ENCODE measurements at regions not wholly inside any gene's neighbourhood (a gene's known extent, or its start where the extent isn't known, plus 50 kb on each side); places are given as distances from the start of the nearest gene placed in this dataset.

GRCh38 chr1:245091818-245092637 lies 62.8 kb upstream of the KIF26B start:
- H3K27ac ChIP-seq (ENCODE audit: low read depth, low read length), result no peak overlapping the region
- H3K9me3 Mint-ChIP-seq, result peaks cover 0 to 2% (median 0%) of the 10 kb centered on the region in 5 donors
- no peaks in the 10 kb centered on the region for H3K4me1 Mint-ChIP-seq
- CTCF ChIA-PET, result no interaction called here
- H3K27ac Mint-ChIP-seq, result no peak overlapping the region
- no peak overlapping the region for H3K4me3 Mint-ChIP-seq
- no peak overlapping the region for H3K4me3 ChIP-seq (ENCODE audit: low read length)
- H3K36me3 ChIP-seq (ENCODE audit: insufficient read depth, low read length), result no peaks in the 10 kb centered on the region
- H3K9me3 ChIP-seq (ENCODE audit: low read length), result no peaks in the 10 kb centered on the region
- POLR2A ChIA-PET, result no interaction called here
- H3K27me3 ChIP-seq (ENCODE audit: insufficient read depth, low read length, poor library complexity, severe bottlenecking), result no peaks in the 10 kb centered on the region
- no peaks in the 10 kb centered on the region for H3K36me3 Mint-ChIP-seq
- DNase-seq, result no peak
- no peaks in the 10 kb centered on the region for H3K4me1 ChIP-seq (ENCODE audit: insufficient read depth, low read length)
- no peaks in the 10 kb centered on the region for H3K27me3 Mint-ChIP-seq

GRCh38 chr1:245091171-245091621 lies 63.6 kb upstream of the KIF26B start:
- no peak for DNase-seq
- Mint-ChIP-seq H3K4me3 (no peak overlapping the region), H3K36me3 (no peaks in the 10 kb centered on the region), H3K27ac (no peak overlapping the region), H3K27me3 (no peaks in the 10 kb centered on the region), H3K9me3 (peaks cover 0 to 2% (median 0%) of the 10 kb centered on the region in 5 donors), H3K4me1 (no peaks in the 10 kb centered on the region)
- POLR2A ChIA-PET, result no interaction called here
- CTCF ChIA-PET, result no interaction called here
- no peaks in the 10 kb centered on the region for H3K27me3 ChIP-seq (ENCODE audit: insufficient read depth, low read length, poor library complexity, severe bottlenecking)
- no peaks in the 10 kb centered on the region for H3K4me1 ChIP-seq (ENCODE audit: insufficient read depth, low read length)
- H3K9me3 ChIP-seq (ENCODE audit: low read length), result no peaks in the 10 kb centered on the region
- no peaks in the 10 kb centered on the region for H3K36me3 ChIP-seq (ENCODE audit: insufficient read depth, low read length)
- no peak overlapping the region for H3K4me3 ChIP-seq (ENCODE audit: low read length)
- no peak overlapping the region for H3K27ac ChIP-seq (ENCODE audit: low read depth, low read length)

DNA sequence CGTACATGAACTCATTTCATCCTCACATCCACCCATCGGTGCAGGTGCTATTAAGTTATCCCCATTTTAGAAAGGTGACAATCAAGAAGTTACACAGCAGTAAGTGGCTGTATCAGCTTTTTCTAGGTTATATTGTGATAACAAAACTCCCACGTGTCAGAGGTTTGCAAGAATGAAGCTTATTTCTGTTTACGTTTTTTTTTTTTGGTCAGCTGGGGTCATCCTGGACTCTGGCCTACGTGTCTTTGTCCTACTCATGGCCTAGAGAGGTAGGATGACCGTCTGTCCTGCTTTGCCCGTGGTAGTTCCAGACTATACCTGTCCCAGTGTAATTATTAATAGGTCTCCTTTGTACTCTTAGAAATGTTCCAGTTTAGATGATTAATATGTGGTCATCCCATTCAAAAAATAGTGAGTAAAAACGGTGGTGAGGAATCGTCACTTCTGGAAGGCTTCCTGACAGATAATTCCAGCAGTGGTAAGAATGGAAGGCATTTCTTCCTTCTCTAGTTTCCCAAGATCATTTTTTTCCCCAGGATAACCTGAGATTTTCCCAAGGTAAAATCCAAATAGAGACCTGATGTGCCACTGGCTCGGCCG lies 64.2 kb upstream of the KIF26B start:
- H3K36me3 ChIP-seq (ENCODE audit: insufficient read depth, low read length), result no peaks in the 10 kb centered on the region
- DNase-seq, result no peak
- H3K4me1 Mint-ChIP-seq, result no peaks in the 10 kb centered on the region
- no peaks in the 10 kb centered on the region for H3K4me1 ChIP-seq (ENCODE audit: insufficient read depth, low read length)
- POLR2A ChIA-PET, result no interaction called here
- H3K27ac Mint-ChIP-seq, result no peak overlapping the region
- no peaks in the 10 kb centered on the region for H3K9me3 ChIP-seq (ENCODE audit: low read length)
- H3K27me3 Mint-ChIP-seq, result no peaks in the 10 kb centered on the region
- no peak overlapping the region for H3K4me3 ChIP-seq (ENCODE audit: low read length)
- no peak overlapping the region for H3K4me3 Mint-ChIP-seq
- CTCF ChIA-PET, result no interaction called here
- no peaks in the 10 kb centered on the region for H3K27me3 ChIP-seq (ENCODE audit: insufficient read depth, low read length, poor library complexity, severe bottlenecking)
- peaks cover 0 to 2% (median 0%) of the 10 kb centered on the region in 5 donors for H3K9me3 Mint-ChIP-seq
- no peaks in the 10 kb centered on the region for H3K36me3 Mint-ChIP-seq
- H3K27ac ChIP-seq (ENCODE audit: low read depth, low read length), result no peak overlapping the region

- no peaks in the 10 kb centered on the region for H3K36me3 Mint-ChIP-seq
- ChIA-PET POLR2A (interaction anchor here (0.6 kb wide), 1 partner anchor 44 kb away, joined by 9 read pairs; no protein-coding TSS in a partner anchor), CTCF (no interaction called here)
- no peaks in the 10 kb centered on the region for H3K27me3 Mint-ChIP-seq
- H3K9me3 Mint-ChIP-seq, result no peaks in the 10 kb centered on the region
- H3K27ac Mint-ChIP-seq, result no peak overlapping the region
- Histone ChIP-seq H3K27ac (ENCODE audit: low read depth, low read length) (no peak overlapping the region), H3K4me3 (ENCODE audit: low read length) (no peak overlapping the region), H3K4me1 (ENCODE audit: insufficient read depth, low read length) (no peaks in the 10 kb centered on the region), H3K27me3 (ENCODE audit: insufficient read depth, low read length, poor library complexity, severe bottlenecking) (no peaks in the 10 kb centered on the region), H3K9me3 (ENCODE audit: low read length) (no peaks in the 10 kb centered on the region), H3K36me3 (ENCODE audit: insufficient read depth, low read length) (no peaks in the 10 kb centered on the region)
- H3K4me3 Mint-ChIP-seq, result no peak overlapping the region
- no peaks in the 10 kb centered on the region for H3K4me1 Mint-ChIP-seq
- DNase-seq, result no peak
Measured at GRCh38 chr1:245087723-245088122, 67.1 kb upstream of the KIF26B start.

DNA sequence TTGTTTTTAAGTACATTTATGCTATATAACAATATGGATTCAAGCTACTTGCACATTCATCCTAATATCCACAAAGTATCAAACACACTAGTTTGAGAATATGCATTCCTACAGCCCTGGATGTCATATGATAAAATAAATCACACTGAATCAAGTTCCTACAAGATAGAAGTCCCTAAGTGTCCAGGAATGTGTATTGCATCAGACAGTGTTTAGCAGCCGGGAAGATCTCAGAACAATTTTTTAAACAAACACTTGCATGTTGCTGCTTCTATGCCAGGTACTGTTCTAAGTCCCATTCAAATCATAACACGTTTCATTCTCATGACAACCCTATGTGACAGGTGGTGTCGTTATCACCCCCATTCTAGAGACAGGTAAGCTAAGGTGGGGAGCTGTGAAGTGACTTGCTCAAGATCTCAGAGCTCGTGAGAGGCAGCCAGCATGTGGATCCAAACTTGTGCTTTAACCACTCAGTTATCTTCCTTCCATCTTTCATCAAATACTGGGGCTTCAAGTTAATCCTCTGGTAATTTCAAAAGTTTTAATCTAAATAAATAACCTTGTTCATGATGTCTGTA lies 68.3 kb upstream of the KIF26B start:
- Mint-ChIP-seq H3K9me3 (no peaks in the 10 kb centered on the region), H3K36me3 (no peaks in the 10 kb centered on the region), H3K4me3 (no peak overlapping the region), H3K27me3 (no peaks in the 10 kb centered on the region), H3K27ac (peak overlapping the region in 1 of 8 donors; percentile 8), H3K4me1 (no peaks in the 10 kb centered on the region)
- H3K27ac ChIP-seq (ENCODE audit: low read depth, low read length), result no peak overlapping the region
- H3K9me3 ChIP-seq (ENCODE audit: low read length), result no peaks in the 10 kb centered on the region
- no peak for DNase-seq
- H3K4me1 ChIP-seq (ENCODE audit: insufficient read depth, low read length), result no peaks in the 10 kb centered on the region
- CTCF ChIA-PET, result interaction anchor here (0.6 to 1.0 kb wide), 2 partner anchors 13 to 89 kb away, joined by 3 read pairs; no protein-coding TSS in a partner anchor
- H3K4me3 ChIP-seq (ENCODE audit: low read length), result no peak overlapping the region
- H3K36me3 ChIP-seq (ENCODE audit: insufficient read depth, low read length), result no peaks in the 10 kb centered on the region
- H3K27me3 ChIP-seq (ENCODE audit: insufficient read depth, low read length, poor library complexity, severe bottlenecking), result no peaks in the 10 kb centered on the region
- POLR2A ChIA-PET, result no interaction called here

- Mint-ChIP-seq H3K4me1 (no peaks in the 10 kb centered on the region), H3K4me3 (no peak overlapping the region), H3K36me3 (no peaks in the 10 kb centered on the region), H3K27me3 (no peaks in the 10 kb centered on the region), H3K27ac (no peak overlapping the region), H3K9me3 (no peaks in the 10 kb centered on the region)
- ChIA-PET CTCF (interaction anchor here (0.6 kb wide), 1 partner anchor 88 kb away, joined by 3 read pairs; no protein-coding TSS in a partner anchor), POLR2A (no interaction called here)
- no peak overlapping the region for H3K4me3 ChIP-seq (ENCODE audit: low read length)
- H3K9me3 ChIP-seq (ENCODE audit: low read length), result no peaks in the 10 kb centered on the region
- DNase-seq, result no peak
- no peak overlapping the region for H3K27ac ChIP-seq (ENCODE audit: low read depth, low read length)
- no peaks in the 10 kb centered on the region for H3K4me1 ChIP-seq (ENCODE audit: insufficient read depth, low read length)
- no peaks in the 10 kb centered on the region for H3K27me3 ChIP-seq (ENCODE audit: insufficient read depth, low read length, poor library complexity, severe bottlenecking)
- no peaks in the 10 kb centered on the region for H3K36me3 ChIP-seq (ENCODE audit: insufficient read depth, low read length)
Measured at GRCh38 chr1:245085508-245086095, 69.2 kb upstream of the KIF26B start.

DNA sequence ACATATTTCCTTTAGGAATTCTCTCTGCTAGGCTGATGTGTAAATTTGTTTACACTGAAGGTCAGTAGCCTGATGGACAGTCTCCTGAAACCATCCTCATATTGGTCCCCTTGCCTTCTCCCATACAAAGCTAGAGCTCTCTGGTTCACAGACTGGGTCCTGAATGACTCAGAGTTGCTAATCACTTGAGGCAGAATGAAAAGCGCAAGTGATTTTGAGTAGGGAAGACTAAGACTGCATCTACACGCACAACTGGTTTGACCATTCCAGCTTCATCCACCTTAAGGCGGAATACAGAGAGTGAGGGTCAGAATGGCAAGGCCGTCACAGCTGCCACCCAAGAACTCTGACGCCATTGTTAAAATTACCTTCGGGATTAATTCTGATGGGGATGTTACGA lies 70.2 kb upstream of the KIF26B start:
- no peak overlapping the region for H3K4me3 ChIP-seq (ENCODE audit: low read length)
- DNase-seq, result no peak
- no peaks in the 10 kb centered on the region for H3K36me3 ChIP-seq (ENCODE audit: insufficient read depth, low read length)
- no peaks in the 10 kb centered on the region for H3K9me3 Mint-ChIP-seq
- H3K9me3 ChIP-seq (ENCODE audit: low read length), result no peaks in the 10 kb centered on the region
- ChIA-PET CTCF (no interaction called here), POLR2A (no interaction called here)
- H3K4me1 ChIP-seq (ENCODE audit: insufficient read depth, low read length), result no peaks in the 10 kb centered on the region
- H3K4me1 Mint-ChIP-seq, result no peaks in the 10 kb centered on the region
- H3K36me3 Mint-ChIP-seq, result no peaks in the 10 kb centered on the region
- no peak overlapping the region for H3K27ac ChIP-seq (ENCODE audit: low read depth, low read length)
- no peaks in the 10 kb centered on the region for H3K27me3 ChIP-seq (ENCODE audit: insufficient read depth, low read length, poor library complexity, severe bottlenecking)
- H3K27me3 Mint-ChIP-seq, result no peaks in the 10 kb centered on the region
- no peak overlapping the region for H3K4me3 Mint-ChIP-seq
- H3K27ac Mint-ChIP-seq, result no peak overlapping the region

DNA sequence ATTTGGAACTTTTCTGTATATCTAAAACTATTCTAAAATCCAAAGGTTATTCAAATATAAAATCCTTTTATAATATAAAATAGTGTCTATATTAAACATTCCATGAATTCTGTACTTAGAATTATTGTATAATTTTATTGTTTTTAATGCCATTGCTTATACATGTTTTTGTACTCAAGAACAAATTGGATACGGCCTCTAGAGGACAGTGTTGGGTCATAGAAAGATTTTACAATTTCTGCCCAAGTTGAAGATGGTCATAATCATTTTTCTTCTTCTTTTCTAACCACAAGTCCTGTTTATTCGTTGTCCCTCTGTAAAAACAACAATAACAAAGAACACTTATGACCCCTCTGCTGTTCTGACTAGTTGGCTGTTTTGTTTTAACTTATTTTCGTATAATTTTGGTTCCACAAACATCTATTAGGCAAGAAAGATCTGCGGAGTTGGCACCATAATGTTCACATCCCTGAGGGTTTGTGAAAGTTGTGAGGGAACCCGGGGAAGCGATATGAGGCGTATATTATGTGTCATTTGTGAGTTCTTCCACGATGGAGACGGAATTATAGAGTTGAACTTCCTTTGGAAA lies 75.7 kb upstream of the KIF26B start:
- Histone ChIP-seq H3K9me3 (ENCODE audit: low read length) (no peaks in the 10 kb centered on the region), H3K27me3 (ENCODE audit: insufficient read depth, low read length, poor library complexity, severe bottlenecking) (peaks cover 3% of the 10 kb centered on the region), H3K36me3 (ENCODE audit: insufficient read depth, low read length) (no peaks in the 10 kb centered on the region), H3K4me1 (ENCODE audit: insufficient read depth, low read length) (no peaks in the 10 kb centered on the region), H3K4me3 (ENCODE audit: low read length) (no peak overlapping the region), H3K27ac (ENCODE audit: low read depth, low read length) (no peak overlapping the region)
- Mint-ChIP-seq H3K27me3 (peaks cover 5% of the 10 kb centered on the region in 2 donors), H3K4me1 (no peaks in the 10 kb centered on the region), H3K4me3 (no peak overlapping the region), H3K36me3 (no peaks in the 10 kb centered on the region), H3K27ac (no peak overlapping the region), H3K9me3 (no peaks in the 10 kb centered on the region)
- no peak for DNase-seq
- POLR2A ChIA-PET, result no interaction called here
- CTCF ChIA-PET, result no interaction called here
